OCI-LY7 (cell line): ENCODE measurements at regions not wholly inside any gene's neighbourhood (a gene's known extent, or its start where the extent isn't known, plus 50 kb on each side); places are given as distances from the start of the nearest gene placed in this dataset.

Experiments used
- BruUV-seq: library from RNA; stranded (reverse); fragments of 400-500 nt; replicated peaks from 2 replicates; lab custom pipeline; 2021; lab: Mats Ljungman, UMichigan
- CTCF ChIA-PET: fragments of 300-600 bp; sonication (Branson Sonifier 250); formaldehyde crosslinking; loops from one replicate; lab custom pipeline; 2022; ENCODE audit warnings: antibody characterized with exemption; ENCODE audit not compliant: unreplicated experiment; lab: Charles Lee
- POLR2A ChIA-PET: fragments of 300-600 bp; sonication (Branson Sonifier 250); formaldehyde crosslinking; loops from one replicate; lab custom pipeline; 2022; ENCODE audit warnings: antibody characterized with exemption; lab: Charles Lee
- DNase-seq: peaks from one replicate; pipeline ENCODE4 v3.0.0-alpha.2; 2015; ENCODE audit warnings: low spot score
- H2AFZ ChIP-seq: fragments of 200-600 bp; sonication (generic), shearing (Covaris generic); 2 replicates; pipeline ENCODE4 v1.6.1; 2014; ENCODE audit warnings: mild to moderate bottlenecking, antibody characterized with exemption, low read length, moderate library complexity
- H3K27ac ChIP-seq: fragments of 200-600 bp; sonication (generic); 2 replicates; pipeline ENCODE4 v1.5.1; 2014; ENCODE audit warnings: mixed run types, low read depth, mild to moderate bottlenecking, moderate library complexity, low read length, inconsistent platforms; ENCODE audit not compliant: poor library complexity, severe bottlenecking
- H3K36me3 ChIP-seq: fragments of 200-600 bp; sonication (generic); 2 replicates; pipeline ENCODE4 v1.6.1; 2014; ENCODE audit warnings: mild to moderate bottlenecking, antibody characterized with exemption, low read length, moderate library complexity, mixed read lengths; ENCODE audit not compliant: insufficient read depth
- H3K4me1 ChIP-seq: fragments of 200-600 bp; sonication (generic); 2 replicates; pipeline ENCODE4 v1.5.1; 2014; ENCODE audit warnings: mild to moderate bottlenecking, low read length; ENCODE audit not compliant: insufficient read depth, poor library complexity, severe bottlenecking
- H3K4me2 ChIP-seq: fragments of 200-600 bp; sonication (generic); 2 replicates; pipeline ENCODE4 v1.6.1; 2014; ENCODE audit warnings: mild to moderate bottlenecking, low read length
- H3K4me3 ChIP-seq: fragments of 200-600 bp; sonication (generic); 2 replicates; pipeline ENCODE4 v1.5.1; 2014; ENCODE audit warnings: mild to moderate bottlenecking, low read depth, low read length; ENCODE audit not compliant: poor library complexity, severe bottlenecking
- H3K79me2 ChIP-seq: fragments of 200-600 bp; sonication (generic); 2 replicates; pipeline ENCODE4 v1.6.1; 2016; ENCODE audit warnings: low read depth, mild to moderate bottlenecking, low read length, moderate library complexity, mixed read lengths; ENCODE audit not compliant: insufficient read depth
- H3K9me2 ChIP-seq: fragments of 200-600 bp; sonication (generic); 2 replicates; pipeline ENCODE4 v1.6.1; 2016; ENCODE audit warnings: mild to moderate bottlenecking, low read length, mixed read lengths; ENCODE audit not compliant: insufficient read depth
- H3K9me3 ChIP-seq: fragments of 200-600 bp; sonication (generic); 2 replicates; pipeline ENCODE4 v1.6.1; 2014; ENCODE audit warnings: mild to moderate bottlenecking, mixed run types, low read length, mixed read lengths
- H4K20me1 ChIP-seq: fragments of 200-600 bp; sonication (generic); 2 replicates; pipeline ENCODE4 v1.6.1; 2014; ENCODE audit warnings: mild to moderate bottlenecking, antibody characterized with exemption, low read length, moderate library complexity, mixed read lengths; ENCODE audit not compliant: insufficient read depth
- CTCF ChIP-seq: fragments of 200-600 bp; sonication (generic); conservative IDR thresholded peaks from 2 replicates; pipeline ENCODE4 v1.5.1; 2014; ENCODE audit warnings: mild to moderate bottlenecking, antibody characterized with exemption, low read length, moderate library complexity, mixed read lengths
- EZH2phosphoT487 ChIP-seq: fragments of 200-600 bp; sonication (generic); IDR thresholded peaks from 2 replicates; pipeline ENCODE4 v1.6.1; 2018; ENCODE audit warnings: low read depth, borderline replicate concordance, mild to moderate bottlenecking, mixed run types, antibody characterized with exemption, low read length, moderate library complexity, mixed read lengths
- intact Hi-C: fragments of 100-400 bp; cut with micrococcal nuclease; formaldehyde crosslinking; loops from one replicate; pipeline ENCODE4 v1.10.0; 2022; ENCODE audit not compliant: unreplicated experiment

GRCh38 chr6:140124498-140124897, 750.0 kb upstream of the CITED2 start:
- Histone ChIP-seq H3K9me3 (0 out of 2 replicates have a peak, but pooled peaks cover 4% of the 10 kb centered on the region), H2AFZ (no peak overlapping the region), H3K27ac (no peak overlapping the region), H3K79me2 (no peaks in the 10 kb centered on the region), H3K4me3 (no peak overlapping the region), H3K36me3 (no peaks in the 10 kb centered on the region), H3K9me2 (no peaks in the 10 kb centered on the region), H4K20me1 (no peaks in the 10 kb centered on the region), H3K4me1 (no peaks in the 10 kb centered on the region), H3K4me2 (no peak overlapping the region)
- BruUV-seq = no TSS peak
- intact Hi-C loops = no loop called here
- no peak for DNase-seq
- TF ChIP-seq CTCF (no peak), EZH2phosphoT487 (no peak)
- ChIA-PET POLR2A (no interaction called here), CTCF (no interaction called here)

- H2AFZ ChIP-seq = no peak overlapping the region
- H3K79me2 ChIP-seq = no peaks in the 10 kb centered on the region
- no peaks in the 10 kb centered on the region for H3K4me1 ChIP-seq
- no peak for DNase-seq
- no peaks in the 10 kb centered on the region for H3K9me2 ChIP-seq
- H3K4me2 ChIP-seq = no peak overlapping the region
- ChIA-PET CTCF (no interaction called here), POLR2A (no interaction called here)
- intact Hi-C loops = no loop called here
- H3K27ac ChIP-seq = no peak overlapping the region
- H3K4me3 ChIP-seq = no peak overlapping the region
- no peaks in the 10 kb centered on the region for H3K36me3 ChIP-seq
- no TSS peak for BruUV-seq
- TF ChIP-seq CTCF = no peak
- no peak for TF ChIP-seq EZH2phosphoT487
- H3K9me3 ChIP-seq = no peaks in the 10 kb centered on the region
- no peaks in the 10 kb centered on the region for H4K20me1 ChIP-seq
Measured at GRCh38 chr6:140108167-140108566, 733.7 kb upstream of the CITED2 start.

DNA sequence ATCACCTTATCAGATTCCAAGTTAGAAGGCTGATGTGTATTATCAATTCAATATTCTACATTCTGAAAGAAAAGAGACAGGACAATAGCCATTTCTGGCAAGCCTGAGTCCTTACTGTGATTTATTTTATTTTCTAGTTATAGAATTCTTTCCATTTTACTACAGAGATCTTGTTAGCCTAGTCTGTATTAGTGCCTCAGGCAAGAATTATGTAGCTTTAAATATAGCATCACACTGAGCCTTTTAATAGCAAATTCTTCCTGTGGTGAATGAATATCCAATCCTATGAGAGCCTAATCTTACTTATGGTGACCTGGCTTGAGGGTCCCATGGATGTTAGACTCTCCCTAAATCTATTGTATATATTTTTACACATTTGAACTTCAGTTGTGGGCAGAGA, 732.8 kb upstream of the CITED2 start:
- no peaks in the 10 kb centered on the region for H3K9me3 ChIP-seq
- DNase-seq = no peak
- intact Hi-C loops = no loop called here
- CTCF ChIA-PET = no interaction called here
- H3K79me2 ChIP-seq = no peaks in the 10 kb centered on the region
- no peaks in the 10 kb centered on the region for H3K4me1 ChIP-seq
- H3K27ac ChIP-seq = no peak overlapping the region
- H4K20me1 ChIP-seq = no peaks in the 10 kb centered on the region
- no peaks in the 10 kb centered on the region for H3K9me2 ChIP-seq
- POLR2A ChIA-PET = no interaction called here
- no peaks in the 10 kb centered on the region for H3K36me3 ChIP-seq
- no peak overlapping the region for H2AFZ ChIP-seq
- no peak overlapping the region for H3K4me3 ChIP-seq
- H3K4me2 ChIP-seq = no peak overlapping the region
- TF ChIP-seq EZH2phosphoT487 (no peak), CTCF (no peak)
- BruUV-seq = no TSS peak
